Astrocyte (in vitro differentiated cells and primary cell): ENCODE measurements at regions not wholly inside any gene's neighbourhood (a gene's known extent, or its start where the extent isn't known, plus 50 kb on each side); places are given as distances from the start of the nearest gene placed in this dataset.

ENCODE experiments used
- DNase-seq: peaks from one replicate; pipeline ENCODE4 v3.0.0-alpha.2; 2010; ENCODE audit warnings: low read depth
- FAIRE-seq: peaks from 2 replicates; lab custom pipeline; 2011; peaks lifted over from hg19 to GRCh38; lab: Jason Lieb, UNC
- H2AFZ ChIP-seq: 2 replicates; pipeline ENCODE4 v1.6.0; 2012; ENCODE audit warnings: low read depth, low read length, inconsistent platforms
- H3K27ac ChIP-seq: 2 replicates; pipeline ENCODE4 v1.5.1; 2011; ENCODE audit warnings: low read depth, low read length, inconsistent platforms
- H3K27me3 ChIP-seq: 2 replicates; pipeline ENCODE4 v1.6.0; 2011; ENCODE audit warnings: low read length, inconsistent platforms; ENCODE audit not compliant: insufficient read depth
- H3K36me3 ChIP-seq: 2 replicates; pipeline ENCODE4 v1.5.1; 2011; ENCODE audit warnings: low read length, inconsistent platforms; ENCODE audit not compliant: insufficient read depth
- H3K4me1 ChIP-seq: 2 replicates; pipeline ENCODE4 v1.5.1; 2011; ENCODE audit warnings: low read length, inconsistent platforms; ENCODE audit not compliant: insufficient read depth
- H3K4me2 ChIP-seq: 2 replicates; pipeline ENCODE4 v1.6.0; 2012; ENCODE audit warnings: low read length, inconsistent platforms
- H3K4me3 ChIP-seq: 2 replicates; pipeline ENCODE4 v1.5.1; 2011; ENCODE audit warnings: low read depth, mild to moderate bottlenecking, low read length, inconsistent platforms; ENCODE audit not compliant: insufficient read depth
- H3K79me2 ChIP-seq: 2 replicates; pipeline ENCODE4 v1.6.0; 2012; ENCODE audit warnings: mild to moderate bottlenecking, low read length, inconsistent platforms; ENCODE audit not compliant: insufficient read depth
- H3K9ac ChIP-seq: 2 replicates; pipeline ENCODE4 v1.6.0; 2012; ENCODE audit warnings: mild to moderate bottlenecking, low read length, inconsistent platforms
- H3K9me3 ChIP-seq: 2 replicates; pipeline ENCODE4 v1.5.1; 2012; ENCODE audit warnings: low read depth, mild to moderate bottlenecking, low read length, inconsistent platforms; ENCODE audit not compliant: insufficient read depth
- H4K20me1 ChIP-seq: 2 replicates; pipeline ENCODE4 v1.6.0; 2012; ENCODE audit warnings: low read length, inconsistent platforms; ENCODE audit not compliant: insufficient read depth
- H3K27ac Mint-ChIP-seq: one replicate; pipeline ENCODE4 v1.8.0; 2021; ENCODE audit warnings: mild to moderate bottlenecking, mixed read lengths; ENCODE audit not compliant: unreplicated experiment
- H3K27me3 Mint-ChIP-seq: one replicate; pipeline ENCODE4 v1.8.0; 2021; ENCODE audit warnings: low read depth, mixed read lengths; ENCODE audit not compliant: unreplicated experiment
- H3K36me3 Mint-ChIP-seq: one replicate; pipeline ENCODE4 v1.8.0; 2021; ENCODE audit warnings: low read depth, mixed read lengths; ENCODE audit not compliant: unreplicated experiment
- H3K4me1 Mint-ChIP-seq: one replicate; pipeline ENCODE4 v1.8.0; 2021; ENCODE audit warnings: low read depth, mixed read lengths; ENCODE audit not compliant: unreplicated experiment
- H3K4me3 Mint-ChIP-seq: one replicate; pipeline ENCODE4 v1.8.0; 2021; ENCODE audit warnings: mild to moderate bottlenecking, moderate library complexity, mixed read lengths; ENCODE audit not compliant: unreplicated experiment
- H3K9me3 Mint-ChIP-seq: one replicate; pipeline ENCODE4 v1.8.0; 2021; ENCODE audit warnings: mild to moderate bottlenecking, mixed read lengths; ENCODE audit not compliant: unreplicated experiment
- CTCF ChIP-seq: IDR thresholded peaks from 2 replicates; pipeline ENCODE4 v1.5.1; 2011; ENCODE audit warnings: low read depth, mild to moderate bottlenecking, inconsistent platforms, low read length, moderate library complexity; ENCODE audit not compliant: insufficient read depth
- EZH2 ChIP-seq: IDR thresholded peaks from 2 replicates; pipeline ENCODE4 v1.6.1; 2012; ENCODE audit warnings: mild to moderate bottlenecking, low read length, inconsistent platforms; ENCODE audit not compliant: insufficient read depth

- H3K27me3 Mint-ChIP-seq, result peaks cover 53% of the 10 kb centered on the region
- peaks cover 7% of the 10 kb centered on the region for H3K9me3 Mint-ChIP-seq
- no peak for FAIRE-seq
- no peaks in the 10 kb centered on the region for H3K27me3 ChIP-seq
- no peak overlapping the region for H2AFZ ChIP-seq
- no peak overlapping the region for H3K27ac ChIP-seq
- H3K79me2 ChIP-seq, result no peaks in the 10 kb centered on the region
- H3K27ac Mint-ChIP-seq, result no peak overlapping the region
- DNase-seq, result no peak
- H3K4me1 Mint-ChIP-seq, result no peaks in the 10 kb centered on the region
- H3K4me3 Mint-ChIP-seq, result no peak overlapping the region
- H3K9ac ChIP-seq, result no peak overlapping the region
- no peaks in the 10 kb centered on the region for H3K9me3 ChIP-seq
- no peaks in the 10 kb centered on the region for H3K36me3 ChIP-seq
- no peaks in the 10 kb centered on the region for H3K4me1 ChIP-seq
- no peak overlapping the region for H3K4me2 ChIP-seq
- no peak overlapping the region for H3K4me3 ChIP-seq
- no peaks in the 10 kb centered on the region for H4K20me1 ChIP-seq
- TF ChIP-seq CTCF, result no peak
- TF ChIP-seq EZH2, result no peak
- H3K36me3 Mint-ChIP-seq, result no peaks in the 10 kb centered on the region
Observed at GRCh38 chr2:239664216-239664810, 263.5 kb upstream of the HDAC4 start.

- no peak overlapping the region for H3K27ac Mint-ChIP-seq
- Histone ChIP-seq H2AFZ (no peak overlapping the region), H3K27ac (no peak overlapping the region), H4K20me1 (no peaks in the 10 kb centered on the region), H3K9ac (no peak overlapping the region), H3K4me3 (no peak overlapping the region), H3K27me3 (no peaks in the 10 kb centered on the region), H3K79me2 (no peaks in the 10 kb centered on the region), H3K4me2 (no peak overlapping the region), H3K36me3 (no peaks in the 10 kb centered on the region), H3K4me1 (no peaks in the 10 kb centered on the region), H3K9me3 (no peaks in the 10 kb centered on the region)
- H3K4me3 Mint-ChIP-seq, result no peak overlapping the region
- FAIRE-seq, result no peak
- no peak for TF ChIP-seq CTCF
- TF ChIP-seq EZH2, result no peak
- H3K36me3 Mint-ChIP-seq, result no peaks in the 10 kb centered on the region
- no peaks in the 10 kb centered on the region for H3K4me1 Mint-ChIP-seq
- peaks cover 7% of the 10 kb centered on the region for H3K9me3 Mint-ChIP-seq
- no peak for DNase-seq
- H3K27me3 Mint-ChIP-seq, result peaks cover 45% of the 10 kb centered on the region
Observed at GRCh38 chr2:239663364-239663924, 262.6 kb upstream of the HDAC4 start.

GRCh38 chr2:239662413-239663120 lies 261.7 kb upstream of the HDAC4 start:
- no peak for FAIRE-seq
- H3K4me1 Mint-ChIP-seq, result no peaks in the 10 kb centered on the region
- no peak overlapping the region for H3K27ac ChIP-seq
- H3K9ac ChIP-seq, result no peak overlapping the region
- H2AFZ ChIP-seq, result no peak overlapping the region
- no peak overlapping the region for H3K4me3 Mint-ChIP-seq
- no peaks in the 10 kb centered on the region for H3K9me3 ChIP-seq
- no peaks in the 10 kb centered on the region for H3K79me2 ChIP-seq
- no peaks in the 10 kb centered on the region for H3K27me3 ChIP-seq
- no peaks in the 10 kb centered on the region for H3K4me1 ChIP-seq
- no peaks in the 10 kb centered on the region for H4K20me1 ChIP-seq
- no peaks in the 10 kb centered on the region for H3K36me3 ChIP-seq
- DNase-seq, result no peak
- H3K4me2 ChIP-seq, result no peak overlapping the region
- no peak overlapping the region for H3K27ac Mint-ChIP-seq
- peaks cover 45% of the 10 kb centered on the region for H3K27me3 Mint-ChIP-seq
- peaks cover 7% of the 10 kb centered on the region for H3K9me3 Mint-ChIP-seq
- no peak overlapping the region for H3K4me3 ChIP-seq
- no peaks in the 10 kb centered on the region for H3K36me3 Mint-ChIP-seq
- no peak for TF ChIP-seq EZH2
- no peak for TF ChIP-seq CTCF
